ENCODE measurements at regions not wholly inside any gene's neighbourhood (a gene's known extent, or its start where the extent isn't known, plus 50 kb on each side); places are given as distances from the start of the nearest gene placed in this dataset.
"Not testable (repeated sequence)": the region's sequence is repeated elsewhere in the genome, so short reads cannot be mapped to it uniquely, and the experiment has no call there.

- TF ChIP-seq CTCF (IDR thresholded peaks at IDR 0.05) (no peak), POLR2A (IDR thresholded peaks at IDR 0.05) (no peak)
- Histone ChIP-seq H3K27ac (no peak overlapping the region), H3K9me3 (no peaks in the 10 kb centered on the region), H3K36me3 (no peaks in the 10 kb centered on the region), H3K4me3 (no peak overlapping the region), H3K4me1 (no peaks in the 10 kb centered on the region), H3K27me3 (no peaks in the 10 kb centered on the region)
- no peak for DNase-seq
These were observed 78.4 kb upstream of the CTDP1 start for GRCh38 chr18:79601234-79601633.

DNA sequence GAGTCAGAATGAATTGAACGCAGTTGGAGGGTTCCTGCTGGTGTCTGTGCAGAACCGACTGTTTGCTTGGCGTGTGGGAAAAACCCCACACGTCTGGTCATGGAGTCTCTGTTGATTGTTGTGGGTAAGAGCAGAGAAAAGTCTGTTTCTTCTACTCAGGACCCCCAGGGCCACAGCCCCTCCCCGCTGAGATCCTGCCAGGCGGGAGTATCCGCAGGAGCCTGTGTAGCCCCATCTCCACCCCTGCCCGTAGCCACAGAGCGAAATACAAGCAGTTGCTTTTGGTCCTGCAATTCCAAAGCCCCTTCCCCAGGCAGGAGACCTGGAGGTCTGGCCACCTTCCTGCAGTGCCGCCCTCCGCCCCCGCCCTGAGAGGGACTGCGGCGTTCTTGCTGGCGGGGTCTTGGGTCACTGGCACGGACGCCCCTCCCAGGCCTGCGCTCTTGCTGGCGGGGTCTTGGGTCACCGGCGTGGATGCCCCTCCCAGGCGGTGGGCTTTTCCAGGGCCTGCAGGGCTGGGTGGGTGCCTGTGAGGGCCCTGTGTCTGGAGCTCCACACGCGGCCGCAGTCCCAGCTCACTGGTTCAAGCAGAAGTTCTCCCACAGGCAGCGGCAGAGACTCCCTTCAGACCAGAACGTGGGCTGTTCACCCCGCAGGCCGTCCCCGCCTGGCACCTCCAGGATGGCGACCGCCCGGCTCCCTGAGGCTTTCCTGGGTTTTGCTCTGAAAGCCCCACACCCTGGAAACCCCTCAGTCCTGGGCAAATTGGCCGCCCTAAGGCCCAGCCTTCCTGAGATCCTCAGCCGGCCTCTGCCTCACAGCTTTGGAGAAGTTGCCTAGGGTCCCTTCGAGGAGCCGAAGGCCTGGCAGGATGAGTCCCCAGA lies 76.0 kb upstream of the CTDP1 start:
- no peak for DNase-seq
- Histone ChIP-seq H3K27ac (no peak overlapping the region), H3K36me3 (no peaks in the 10 kb centered on the region), H3K4me1 (no peaks in the 10 kb centered on the region), H3K9me3 (no peaks in the 10 kb centered on the region), H3K27me3 (no peaks in the 10 kb centered on the region), H3K4me3 (no peak overlapping the region)
- TF ChIP-seq POLR2A (IDR thresholded peaks at IDR 0.05) = no peak
- no peak for TF ChIP-seq CTCF (IDR thresholded peaks at IDR 0.05)

DNA sequence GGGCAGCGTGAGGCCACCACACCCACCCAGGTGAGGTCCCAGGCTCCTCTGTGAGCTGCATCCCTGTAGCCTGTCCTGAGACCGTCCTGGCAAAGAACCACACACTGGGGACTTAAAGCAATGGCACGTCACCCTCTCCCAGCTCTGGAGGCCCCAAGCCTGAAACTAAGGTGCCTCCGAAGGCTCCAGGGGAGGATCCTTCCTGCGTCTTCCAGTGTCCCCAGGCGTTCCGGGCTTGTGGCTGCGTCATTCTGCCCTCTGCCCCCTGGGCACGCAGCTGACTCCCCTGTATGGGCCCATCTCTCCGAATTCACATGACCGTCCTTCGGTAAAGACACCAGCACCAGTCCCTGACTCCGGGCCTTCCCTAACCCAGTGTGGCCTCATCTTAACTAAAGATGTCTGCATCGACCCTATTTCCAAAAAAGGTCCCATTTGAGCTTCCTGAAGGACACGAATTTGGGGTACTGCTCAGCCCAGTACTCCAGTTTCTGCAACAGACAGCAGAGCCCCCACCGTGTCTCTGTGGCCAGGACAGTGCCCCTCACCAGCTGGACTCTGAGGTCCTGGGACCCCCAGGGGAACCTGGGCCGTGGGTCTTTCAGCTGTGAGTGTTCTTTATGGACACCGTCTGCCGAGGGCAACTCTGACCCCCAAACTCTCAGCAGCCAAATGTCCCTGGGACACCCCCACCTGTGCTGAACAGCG lies 75.2 kb upstream of the CTDP1 start:
- H3K4me3 ChIP-seq = no peak overlapping the region
- peak in 1 of 3 donors; percentile 25 for DNase-seq
- no peaks in the 10 kb centered on the region for H3K4me1 ChIP-seq
- H3K9me3 ChIP-seq = no peaks in the 10 kb centered on the region
- no peak overlapping the region for H3K27ac ChIP-seq
- H3K36me3 ChIP-seq = no peaks in the 10 kb centered on the region
- TF ChIP-seq CTCF (IDR thresholded peaks at IDR 0.05) = no peak
- no peak for TF ChIP-seq POLR2A (IDR thresholded peaks at IDR 0.05)
- no peaks in the 10 kb centered on the region for H3K27me3 ChIP-seq

DNA sequence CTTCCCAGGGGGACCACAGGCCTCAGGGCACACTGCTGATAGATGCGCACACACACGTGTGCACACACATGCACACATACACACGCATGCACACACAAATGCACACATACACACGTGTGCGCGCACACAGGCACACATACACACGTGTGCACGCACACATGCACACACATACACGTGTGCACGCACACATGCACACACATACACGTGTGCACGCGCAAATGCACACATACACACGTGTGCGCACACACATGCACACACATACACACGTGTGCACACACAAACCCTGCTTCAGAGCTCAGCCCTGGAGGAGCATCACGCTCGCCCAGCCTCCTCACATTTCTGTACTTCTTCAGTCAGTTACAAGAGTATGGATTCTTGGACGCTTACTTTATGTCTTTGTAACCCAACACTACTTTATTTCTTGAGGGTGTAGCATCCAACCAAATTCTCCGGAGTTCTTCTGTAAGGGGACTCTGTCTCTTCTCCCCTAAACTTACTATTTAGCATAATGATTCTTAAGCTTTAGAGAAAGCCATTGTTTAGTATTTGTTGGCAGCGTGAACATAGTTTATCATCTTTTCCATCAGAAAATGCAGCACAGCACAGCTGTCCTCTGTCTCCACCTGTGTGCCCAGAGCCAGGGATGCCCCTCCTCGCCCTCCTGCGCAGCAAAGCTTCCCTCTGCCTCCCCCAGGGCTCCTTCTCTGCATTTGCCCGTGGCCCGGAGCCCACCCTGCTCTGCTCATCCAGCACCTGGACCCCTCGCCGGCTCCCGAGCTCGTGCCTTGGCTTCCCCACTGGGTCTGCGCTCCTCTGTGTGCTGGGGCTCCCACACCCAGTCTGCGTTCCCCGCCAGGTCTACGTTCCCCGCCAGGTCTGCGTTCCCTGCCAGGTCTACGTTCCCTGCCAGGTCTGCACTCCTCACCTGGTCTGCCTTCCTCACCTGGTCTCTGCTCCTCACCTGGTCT lies 74.4 kb upstream of the CTDP1 start:
- H3K36me3 ChIP-seq = no peaks in the 10 kb centered on the region
- DNase-seq = peak in 1 of 3 donors; percentile 35

DNA sequence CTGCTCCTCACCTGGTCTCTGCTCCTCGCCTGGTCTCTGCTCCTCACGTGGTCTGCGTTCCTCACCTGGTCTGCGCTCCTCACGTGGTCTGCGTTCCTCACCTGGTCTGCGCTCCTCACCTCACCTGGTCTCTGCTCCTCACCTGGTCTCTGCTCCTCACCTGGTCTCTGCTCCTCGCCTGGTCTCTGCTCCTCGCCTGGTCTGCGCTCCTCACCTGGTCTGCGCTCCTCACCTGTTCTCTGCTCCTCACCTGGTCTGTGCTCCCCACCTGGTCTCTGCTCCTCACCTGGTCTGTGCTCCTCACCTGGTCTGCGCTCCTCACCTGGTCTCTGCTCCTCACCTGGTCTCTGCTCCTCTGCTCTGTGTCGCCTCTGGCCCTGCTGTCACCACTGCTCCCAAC lies 73.5 kb upstream of the CTDP1 start:
- H3K4me3 ChIP-seq, H3K9me3 ChIP-seq, H3K36me3 ChIP-seq, H3K27ac ChIP-seq, H3K4me1 ChIP-seq, H3K27me3 ChIP-seq: not testable (repeated sequence)
- peak in 1 of 3 donors; percentile 20 for DNase-seq

More for the DNA sequence above, 74.4 kb upstream of the CTDP1 start:
- Histone ChIP-seq H3K4me1 (no peaks in the 10 kb centered on the region), H3K9me3 (no peaks in the 10 kb centered on the region), H3K27ac (no peak overlapping the region), H3K4me3 (no peak overlapping the region), H3K27me3 (no peaks in the 10 kb centered on the region)
- TF ChIP-seq POLR2A (IDR thresholded peaks at IDR 0.05) (no peak), CTCF (IDR thresholded peaks at IDR 0.05) (no peak)
